ENCODE measurements at regions not wholly inside any gene's neighbourhood (a gene's known extent, or its start where the extent isn't known, plus 50 kb on each side); places are given as distances from the start of the nearest gene placed in this dataset.

- ChIA-PET POLR2A (no interaction called here), CTCF (interaction anchor here (0.7 to 2.1 kb wide), 4 partner anchors 108 to 148 kb away, joined by 3 to 6 read pairs (median 4); no protein-coding TSS in a partner anchor)
- Histone ChIP-seq H3K27me3 (ENCODE audit: control insufficient read depth, insufficient read depth, low read length) (no peaks in the 10 kb centered on the region), H3K36me3 (ENCODE audit: control insufficient read depth, insufficient read depth, low read length) (peaks cover 46% of the 10 kb centered on the region), H3K4me3 (ENCODE audit: low read depth, low read length) (no peak overlapping the region)
- no peak for DNase-seq (ENCODE audit: low read depth)
- TF ChIP-seq CTCF (IDR thresholded peaks at IDR 0.05; ENCODE audit: insufficient read depth, low read depth, low read length): no peak
These were observed 165.1 kb upstream of the KLF14 start for GRCh38 chr7:130899071-130899560.

GRCh38 chr7:130899638-130900401 lies 165.8 kb upstream of the KLF14 start:
- POLR2A ChIA-PET: no interaction called here
- Histone ChIP-seq H3K36me3 (ENCODE audit: control insufficient read depth, insufficient read depth, low read length) (peaks cover 47% of the 10 kb centered on the region), H3K27me3 (ENCODE audit: control insufficient read depth, insufficient read depth, low read length) (no peaks in the 10 kb centered on the region), H3K4me3 (ENCODE audit: low read depth, low read length) (no peak overlapping the region)
- DNase-seq (ENCODE audit: low read depth): no peak
- CTCF ChIA-PET: interaction anchor here (0.6 to 2.1 kb wide), 6 partner anchors 25 to 572 kb away, joined by 3 to 6 read pairs (median 3); no protein-coding TSS in a partner anchor
- no peak for TF ChIP-seq CTCF (IDR thresholded peaks at IDR 0.05; ENCODE audit: insufficient read depth, low read depth, low read length)

GRCh38 chr7:130900471-130901076 lies 166.6 kb upstream of the KLF14 start:
- ChIA-PET POLR2A (interaction anchor here (0.6 kb wide), 1 partner anchor 15 kb away, joined by 3 read pairs; no protein-coding TSS in a partner anchor), CTCF (interaction anchor here (0.6 to 2.1 kb wide), 5 partner anchors 26 to 572 kb away, joined by 3 to 6 read pairs (median 3); no protein-coding TSS in a partner anchor)
- Histone ChIP-seq H3K36me3 (ENCODE audit: control insufficient read depth, insufficient read depth, low read length) (peaks cover 44% of the 10 kb centered on the region), H3K27me3 (ENCODE audit: control insufficient read depth, insufficient read depth, low read length) (no peaks in the 10 kb centered on the region), H3K4me3 (ENCODE audit: low read depth, low read length) (no peak overlapping the region)
- DNase-seq (ENCODE audit: low read depth): no peak
- TF ChIP-seq CTCF (IDR thresholded peaks at IDR 0.05; ENCODE audit: insufficient read depth, low read depth, low read length): no peak

GRCh38 chr7:130901209-130901783 lies 167.3 kb upstream of the KLF14 start:
- no peak overlapping the region for H3K4me3 ChIP-seq (ENCODE audit: low read depth, low read length)
- ChIA-PET CTCF (no interaction called here), POLR2A (interaction anchor here (0.6 kb wide), 1 partner anchor 14 kb away, joined by 3 read pairs; no protein-coding TSS in a partner anchor)
- H3K36me3 ChIP-seq (ENCODE audit: control insufficient read depth, insufficient read depth, low read length): peaks cover 44% of the 10 kb centered on the region
- no peak for TF ChIP-seq CTCF (IDR thresholded peaks at IDR 0.05; ENCODE audit: insufficient read depth, low read depth, low read length)
- no peaks in the 10 kb centered on the region for H3K27me3 ChIP-seq (ENCODE audit: control insufficient read depth, insufficient read depth, low read length)
- DNase-seq (ENCODE audit: low read depth): peak; percentile 73

Measured in BJ (cell line).